Upper lobe of left lung (tissue), 6 donors: ENCODE measurements at regions not wholly inside any gene's neighbourhood (a gene's known extent, or its start where the extent isn't known, plus 50 kb on each side); places are given as distances from the start of the nearest gene placed in this dataset.
"Not testable (repeated sequence)": the region's sequence is repeated elsewhere in the genome, so short reads cannot be mapped to it uniquely, and the experiment has no call there.

ENCODE experiments used
- ATAC-seq, 2 donors: fragments of 200-7000 bp; cut with Tn5 transposase; one replicate each; pipeline ENCODE4 v1.9.1; 2022; ENCODE audit warnings: mild to moderate bottlenecking in 2 of 2, moderate library complexity in 2 of 2; ENCODE audit not compliant: low FRiP score in 2 of 2
- DNase-seq, 2 donors: peaks; one replicate each; pipeline ENCODE4 v3.0.0-alpha.2; 2019 to 2020
- H3K27ac ChIP-seq, 4 donors: fragments of 200-600 bp; sonication (generic); one replicate each; pipeline ENCODE4 v1.5.1; 2016 to 2019
- H3K27me3 ChIP-seq, 4 donors: fragments of 200-600 bp; sonication (generic); one replicate each; pipeline ENCODE4 v1.5.1; 2017 to 2019
- H3K36me3 ChIP-seq, 4 donors: fragments of 200-600 bp; sonication (generic); one replicate each; pipeline ENCODE4 v1.5.1; 2016 to 2019
- H3K4me1 ChIP-seq, 4 donors: fragments of 200-600 bp; sonication (generic); one replicate each; pipeline ENCODE4 v1.5.1; 2018 to 2019
- H3K4me3 ChIP-seq, 4 donors: fragments of 200-600 bp; sonication (generic); one replicate each; pipeline ENCODE4 v1.5.1; 2017 to 2019; ENCODE audit warnings: mild to moderate bottlenecking in 2 of 4, moderate library complexity in 1 of 4
- H3K9me3 ChIP-seq, 4 donors: fragments of 200-600 bp; sonication (generic); one replicate each; pipeline ENCODE4 v1.5.1; 2018 to 2019
- CTCF ChIP-seq, 6 experiments: fragments of 450-650 bp in 4 of 6; fragments of 200-600 bp in 2 of 6; sonication (generic) in 2 of 6; IDR thresholded peaks; one replicate each; pipeline ENCODE4 v1.5.1; 2016 to 2019; ENCODE audit warnings: antibody characterized with exemption in 6 of 6
- EP300 ChIP-seq, 4 donors: sonication (generic); formaldehyde crosslinking; IDR thresholded peaks; one replicate each; pipeline ENCODE4 v1.5.1; 2017; ENCODE audit warnings: antibody characterized with exemption in 4 of 4, control low read depth in 2 of 4
- POLR2A ChIP-seq, 4 donors: fragments of 450-650 bp; IDR thresholded peaks; one replicate each; pipeline ENCODE4 v1.5.1; 2016 to 2017; ENCODE audit warnings: antibody characterized with exemption in 4 of 4, mild to moderate bottlenecking in 2 of 4
- POLR2AphosphoS5 ChIP-seq, 2 donors: sonication (generic); formaldehyde crosslinking; IDR thresholded peaks; one replicate each; pipeline ENCODE4 v1.5.1; 2017; ENCODE audit warnings: antibody characterized with exemption in 2 of 2
- WGBS, 2 donors: methylation state at CpG; one replicate each; pipeline ENCODE4 v1.1.5; 2017 to 2018; 5-methylcytosine and 5-hydroxymethylcytosine counted together
- donor health status: DM: no; HTN: no; CAD: no; lungs with moderate emphysema.
- donor health status: DM: no; HTN: yes; CAD: no; lungs with severe emphysema.

DNA sequence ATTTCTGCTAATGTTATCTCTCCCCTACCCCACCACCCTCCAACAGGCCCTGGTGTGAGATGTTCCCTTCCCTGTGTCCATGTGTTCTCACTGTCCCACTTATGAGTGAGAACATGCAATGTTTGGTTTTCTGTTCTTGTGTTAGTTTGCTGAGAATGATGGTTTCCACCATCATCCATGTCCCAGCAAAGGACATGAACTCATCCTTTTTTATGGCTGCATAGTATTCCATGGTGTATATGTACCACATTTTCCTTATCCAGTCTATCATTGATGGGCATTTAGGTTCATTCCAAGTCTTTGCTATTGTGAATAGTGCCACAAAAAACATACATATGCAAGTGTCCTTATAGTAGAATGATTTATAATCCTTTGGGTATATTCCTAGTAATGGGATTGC is 104.5 kb downstream of the ZNF33B start:
- Histone ChIP-seq H3K36me3 (peaks cover 0 to 11% (median under 1%) of the 10 kb centered on the region in 4 donors), H3K9me3 (peaks cover 24 to 62% (median 56%) of the 10 kb centered on the region in 4 donors)
- H3K4me3 ChIP-seq, H3K27ac ChIP-seq, H3K4me1 ChIP-seq, DNase-seq, ATAC-seq, H3K27me3 ChIP-seq: not testable (repeated sequence)

DNA sequence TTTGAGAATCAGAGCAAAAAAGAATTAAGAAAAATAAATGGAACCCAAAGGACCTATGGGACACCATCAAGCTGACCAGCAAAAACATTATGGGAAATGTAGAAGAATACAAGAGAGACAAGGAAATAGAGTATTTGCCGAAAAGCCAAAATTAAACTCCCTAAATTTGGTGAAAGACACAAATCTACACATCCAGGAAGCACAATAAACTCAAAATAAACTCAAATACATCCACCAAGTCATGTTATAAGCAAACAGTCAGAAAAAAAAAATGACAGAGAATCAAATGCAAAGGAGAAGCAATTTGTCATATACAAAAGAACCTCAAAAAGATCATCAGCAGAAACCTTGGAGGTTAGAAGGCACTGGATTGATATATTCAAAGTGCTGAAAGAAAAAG is 105.4 kb downstream of the ZNF33B start:
- Histone ChIP-seq H3K36me3 (peaks cover 0 to 4% (median 0%) of the 10 kb centered on the region in 4 donors), H3K27me3 (no peaks in the 10 kb centered on the region), H3K27ac (no peak overlapping the region), H3K4me3 (no peak overlapping the region), H3K4me1 (no peaks in the 10 kb centered on the region), H3K9me3 (peaks cover 24 to 60% (median 57%) of the 10 kb centered on the region in 4 donors)
- no peak for DNase-seq
- WGBS, 2 donors, result 91 to 100% methylated on average over 1 of the region's 1 CpG
- no peak for TF ChIP-seq CTCF (IDR thresholded peaks at IDR 0.05)
- no peak for TF ChIP-seq POLR2A (IDR thresholded peaks at IDR 0.05)
- TF ChIP-seq EP300 (IDR thresholded peaks at IDR 0.05), result no peak
- no peak for TF ChIP-seq POLR2AphosphoS5 (IDR thresholded peaks at IDR 0.05)
- ATAC-seq, result no peak

DNA sequence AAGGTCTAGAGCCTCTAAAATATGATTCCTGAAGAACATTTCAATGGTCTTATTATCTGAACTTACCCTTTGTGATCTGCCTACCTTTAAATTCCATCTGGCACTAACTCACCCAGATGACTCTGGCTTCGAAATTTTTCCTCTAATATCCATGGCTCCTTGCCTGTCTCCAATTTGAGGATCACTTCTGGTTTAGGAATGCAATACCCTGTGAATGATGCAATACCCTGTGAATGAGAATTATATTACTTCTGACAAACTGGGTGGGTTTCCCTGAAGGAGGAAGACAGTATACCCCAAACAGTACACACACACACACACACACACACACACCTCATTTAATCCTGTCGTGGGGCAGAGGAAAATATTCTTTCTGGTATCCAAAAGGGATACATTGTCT is 115.3 kb downstream of the ZNF33B start:
- H3K36me3 ChIP-seq, result peaks cover 16 to 57% (median 47%) of the 10 kb centered on the region in 4 donors
- H3K27me3 ChIP-seq, result no peaks in the 10 kb centered on the region
- H3K9me3 ChIP-seq, result peaks cover 67 to 84% (median 77%) of the 10 kb centered on the region in 4 donors
- no peaks in the 10 kb centered on the region for H3K4me1 ChIP-seq
- DNase-seq, result no peak
- no peak overlapping the region for H3K4me3 ChIP-seq
- no peak for ATAC-seq
- TF ChIP-seq POLR2A (IDR thresholded peaks at IDR 0.05) (no peak), POLR2AphosphoS5 (IDR thresholded peaks at IDR 0.05) (no peak), EP300 (IDR thresholded peaks at IDR 0.05) (no peak), CTCF (IDR thresholded peaks at IDR 0.05) (no peak)
- WGBS, 2 donors, result 94 to 97% methylated on average over 2 of the region's 2 CpGs
- H3K27ac ChIP-seq, result no peak overlapping the region

GRCh38 chr10:42519761-42520460 is 118.5 kb downstream of the ZNF33B start:
- peaks cover 92 to 100% (median 99%) of the 10 kb centered on the region in 4 donors for H3K9me3 ChIP-seq
- TF ChIP-seq POLR2A (IDR thresholded peaks at IDR 0.05) (no peak), EP300 (IDR thresholded peaks at IDR 0.05) (no peak), POLR2AphosphoS5 (IDR thresholded peaks at IDR 0.05) (no peak), CTCF (IDR thresholded peaks at IDR 0.05) (no peak)
- no peaks in the 10 kb centered on the region for H3K4me1 ChIP-seq
- H3K27me3 ChIP-seq, result no peaks in the 10 kb centered on the region
- 94 to 97% methylated on average over 5 of the region's 5 CpGs for WGBS, 2 donors
- H3K27ac ChIP-seq, result no peak overlapping the region
- DNase-seq, result no peak
- peaks cover 16 to 51% (median 43%) of the 10 kb centered on the region in 4 donors for H3K36me3 ChIP-seq
- no peak for ATAC-seq
- H3K4me3 ChIP-seq, result no peak overlapping the region

- peaks cover 16 to 43% (median 36%) of the 10 kb centered on the region in 4 donors for H3K36me3 ChIP-seq
- no peaks in the 10 kb centered on the region for H3K4me1 ChIP-seq
- peaks cover 96 to 100% (median 99%) of the 10 kb centered on the region in 4 donors for H3K9me3 ChIP-seq
- ATAC-seq, result no peak
- H3K27me3 ChIP-seq, result no peaks in the 10 kb centered on the region
- DNase-seq, result no peak
- WGBS, 2 donors, result 95 to 98% methylated on average over 2 of the region's 2 CpGs
- no peak overlapping the region for H3K27ac ChIP-seq
- no peak for TF ChIP-seq POLR2AphosphoS5 (IDR thresholded peaks at IDR 0.05)
- TF ChIP-seq CTCF (IDR thresholded peaks at IDR 0.05), result no peak
- TF ChIP-seq EP300 (IDR thresholded peaks at IDR 0.05), result no peak
- TF ChIP-seq POLR2A (IDR thresholded peaks at IDR 0.05), result no peak
- no peak overlapping the region for H3K4me3 ChIP-seq
Observed at GRCh38 chr10:42519079-42519478, 119.3 kb downstream of the ZNF33B start.
